Smooth muscle cell (in vitro differentiated cells): ENCODE measurements at regions not wholly inside any gene's neighbourhood (a gene's known extent, or its start where the extent isn't known, plus 50 kb on each side); places are given as distances from the start of the nearest gene placed in this dataset.
"Not testable (repeated sequence)": the region's sequence is repeated elsewhere in the genome, so short reads cannot be mapped to it uniquely, and the experiment has no call there.

ENCODE experiments used
- DNase-seq: peaks from one replicate; lab custom pipeline; 2025; ENCODE audit not compliant: unreplicated experiment; lab: John Stamatoyannopoulos, UW
- H2AFZ ChIP-seq: fragments of 200-600 bp; sonication (generic); 2 replicates; pipeline ENCODE4 v1.6.0; 2016; ENCODE audit warnings: antibody characterized with exemption, low read depth, mild to moderate bottlenecking
- H3F3A ChIP-seq: fragments of 200-600 bp; sonication (generic); 2 replicates; pipeline ENCODE4 v1.6.0; 2017; ENCODE audit warnings: antibody characterized with exemption, low read depth
- H3K27ac ChIP-seq: fragments of 200-600 bp; sonication (generic); 2 replicates; pipeline ENCODE4 v1.5.1; 2016; ENCODE audit warnings: low read depth, mild to moderate bottlenecking
- H3K27me3 ChIP-seq: fragments of 200-600 bp; sonication (generic); 2 replicates; pipeline ENCODE4 v1.6.1; 2016; ENCODE audit warnings: low read depth, mild to moderate bottlenecking
- H3K36me3 ChIP-seq: fragments of 200-600 bp; sonication (generic); 2 replicates; pipeline ENCODE4 v1.5.1; 2016; ENCODE audit warnings: low read depth
- H3K4me1 ChIP-seq: fragments of 200-600 bp; sonication (generic); 2 replicates; pipeline ENCODE4 v1.5.1; 2016; ENCODE audit warnings: low read depth
- H3K4me2 ChIP-seq: fragments of 200-600 bp; sonication (generic); 2 replicates; pipeline ENCODE4 v1.6.0; 2016; ENCODE audit warnings: mild to moderate bottlenecking
- H3K4me3 ChIP-seq: fragments of 200-600 bp; sonication (generic); 2 replicates; pipeline ENCODE4 v1.5.1; 2016; ENCODE audit warnings: mild to moderate bottlenecking
- H3K79me2 ChIP-seq: fragments of 200-600 bp; sonication (generic); 2 replicates; pipeline ENCODE4 v1.6.0; 2016; ENCODE audit warnings: low read depth, mild to moderate bottlenecking
- H3K9ac ChIP-seq: fragments of 200-600 bp; sonication (generic); 2 replicates; pipeline ENCODE4 v1.6.0; 2016; ENCODE audit warnings: low read depth
- H3K9me3 ChIP-seq: fragments of 200-600 bp; sonication (generic); replicated peaks from 2 replicates; pipeline ENCODE4 v1.5.1; 2016; ENCODE audit warnings: low read depth
- H4K20me1 ChIP-seq: fragments of 200-600 bp; sonication (generic); 2 replicates; pipeline ENCODE4 v1.6.0; 2016; ENCODE audit warnings: low read depth
- WGBS: methylation state at CpG from one replicate; pipeline ENCODE4 v1.1.7; 2016; ENCODE audit warnings: low lambda C conversion rate; 5-methylcytosine and 5-hydroxymethylcytosine counted together
- TF ChIP-seq, protein P1 (sequence below): fragments of 200-600 bp; sonication (generic); IDR thresholded peaks from 2 replicates; pipeline ENCODE4 v1.5.1; 2017; ENCODE audit warnings: borderline replicate concordance, mild to moderate bottlenecking, antibody characterized with exemption; ENCODE audit not compliant: insufficient read depth, poor library complexity, severe bottlenecking

DNA sequence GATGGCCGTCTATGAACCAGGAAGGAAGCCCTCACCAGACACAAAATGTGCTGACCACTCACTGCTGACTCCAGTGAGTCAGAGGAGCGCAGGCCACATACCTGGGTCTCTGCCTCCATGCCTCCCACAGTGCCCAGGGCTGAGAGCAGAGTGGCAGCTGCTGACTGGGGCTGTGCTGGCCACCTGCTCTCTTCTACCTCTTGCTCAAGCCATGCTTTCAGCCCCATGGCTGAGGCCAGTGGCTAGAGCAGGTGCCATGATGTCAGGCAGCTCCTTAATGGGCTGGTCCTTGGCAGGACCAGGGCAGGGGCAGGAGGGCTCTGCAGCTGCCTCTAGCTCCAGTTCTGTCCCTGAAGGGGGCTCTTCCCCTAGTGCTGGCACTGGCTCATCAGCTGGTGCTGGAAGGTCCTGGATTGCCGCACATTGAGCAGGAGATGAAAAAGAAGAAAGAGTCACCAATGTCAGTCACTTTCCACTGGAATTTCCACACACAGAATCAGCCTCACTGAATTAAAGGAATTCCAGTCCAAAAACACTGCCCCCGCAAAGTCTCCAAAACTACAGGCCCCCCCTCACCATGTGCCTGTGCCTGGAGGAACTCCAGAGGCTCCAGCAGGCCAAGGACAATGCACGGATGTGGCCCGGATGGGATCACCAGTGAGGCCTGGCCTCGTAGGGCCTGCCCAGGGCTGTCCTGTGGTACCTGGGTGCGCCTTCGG, 86.4 kb downstream of the GGTLC2 start:
- no peak overlapping the region for H3K4me2 ChIP-seq
- H3K27ac ChIP-seq, result no peak overlapping the region
- no peaks in the 10 kb centered on the region for H3F3A ChIP-seq
- H2AFZ ChIP-seq, result no peak overlapping the region
- DNase-seq, result no peak
- H3K79me2 ChIP-seq, result no peaks in the 10 kb centered on the region
- no peaks in the 10 kb centered on the region for H4K20me1 ChIP-seq
- peaks cover 38% of the 10 kb centered on the region for H3K27me3 ChIP-seq
- H3K9ac ChIP-seq, result no peak overlapping the region
- H3K4me3 ChIP-seq, result no peak overlapping the region
- no peaks in the 10 kb centered on the region for H3K4me1 ChIP-seq
- H3K36me3 ChIP-seq, result no peaks in the 10 kb centered on the region
- 86% methylated on average over 9 of the region's 9 CpGs for WGBS
- H3K9me3 ChIP-seq, result no peaks in the 10 kb centered on the region
- TF ChIP-seq, protein P1, sequence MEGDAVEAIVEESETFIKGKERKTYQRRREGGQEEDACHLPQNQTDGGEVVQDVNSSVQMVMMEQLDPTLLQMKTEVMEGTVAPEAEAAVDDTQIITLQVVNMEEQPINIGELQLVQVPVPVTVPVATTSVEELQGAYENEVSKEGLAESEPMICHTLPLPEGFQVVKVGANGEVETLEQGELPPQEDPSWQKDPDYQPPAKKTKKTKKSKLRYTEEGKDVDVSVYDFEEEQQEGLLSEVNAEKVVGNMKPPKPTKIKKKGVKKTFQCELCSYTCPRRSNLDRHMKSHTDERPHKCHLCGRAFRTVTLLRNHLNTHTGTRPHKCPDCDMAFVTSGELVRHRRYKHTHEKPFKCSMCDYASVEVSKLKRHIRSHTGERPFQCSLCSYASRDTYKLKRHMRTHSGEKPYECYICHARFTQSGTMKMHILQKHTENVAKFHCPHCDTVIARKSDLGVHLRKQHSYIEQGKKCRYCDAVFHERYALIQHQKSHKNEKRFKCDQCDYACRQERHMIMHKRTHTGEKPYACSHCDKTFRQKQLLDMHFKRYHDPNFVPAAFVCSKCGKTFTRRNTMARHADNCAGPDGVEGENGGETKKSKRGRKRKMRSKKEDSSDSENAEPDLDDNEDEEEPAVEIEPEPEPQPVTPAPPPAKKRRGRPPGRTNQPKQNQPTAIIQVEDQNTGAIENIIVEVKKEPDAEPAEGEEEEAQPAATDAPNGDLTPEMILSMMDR, result no peak

DNA sequence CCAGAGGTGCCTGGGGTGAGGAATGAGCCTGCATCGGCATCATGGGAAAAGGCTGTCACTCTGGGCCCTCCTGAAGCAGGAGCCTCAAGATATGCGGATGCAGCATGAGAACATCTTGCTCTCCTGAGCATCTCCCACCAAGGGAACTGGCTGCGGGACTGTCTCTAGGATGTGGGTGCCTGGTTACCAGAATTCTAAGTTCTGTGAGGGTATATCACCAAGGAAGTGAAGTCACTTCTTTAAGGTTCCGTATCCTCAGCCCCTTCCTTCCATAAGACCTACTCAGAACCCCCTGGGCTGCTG, 86.9 kb downstream of the GGTLC2 start:
- no peaks in the 10 kb centered on the region for H3F3A ChIP-seq
- H3K27me3 ChIP-seq, result peaks cover 38% of the 10 kb centered on the region
- no peak overlapping the region for H3K9ac ChIP-seq
- DNase-seq, result no peak
- no peak overlapping the region for H3K27ac ChIP-seq
- no peak overlapping the region for H3K4me2 ChIP-seq
- no peaks in the 10 kb centered on the region for H3K4me1 ChIP-seq
- H3K36me3 ChIP-seq, result no peaks in the 10 kb centered on the region
- no peaks in the 10 kb centered on the region for H3K79me2 ChIP-seq
- TF ChIP-seq, protein P1, result no peak
- no peak overlapping the region for H3K4me3 ChIP-seq
- H2AFZ ChIP-seq, result no peak overlapping the region
- WGBS, result 79% methylated on average over 4 of the region's 4 CpGs
- H4K20me1 ChIP-seq, result no peaks in the 10 kb centered on the region
- H3K9me3 ChIP-seq, result no peaks in the 10 kb centered on the region

DNA sequence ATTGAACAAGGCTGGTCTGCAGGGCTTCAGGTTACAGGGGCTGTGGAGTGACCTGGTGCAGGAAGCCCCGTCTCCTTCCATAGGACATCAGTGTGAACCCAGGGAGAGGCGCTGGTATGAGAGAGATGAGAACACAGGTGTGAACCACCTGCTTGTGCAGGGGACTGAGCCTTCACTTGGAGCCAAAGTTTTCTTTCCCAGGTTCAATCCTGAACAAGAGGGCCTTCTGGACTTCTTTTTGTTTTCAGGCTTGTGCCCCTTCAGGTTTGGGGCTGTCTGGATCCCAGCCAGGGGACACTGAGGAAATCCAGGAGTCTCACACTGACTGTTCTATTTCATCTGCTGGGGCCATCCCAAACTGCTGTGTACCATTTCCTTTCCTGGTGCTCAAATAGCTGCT, 88.6 kb downstream of the GGTLC2 start:
- WGBS, result 62% methylated on average over 2 of the region's 2 CpGs
- H3K4me2 ChIP-seq, DNase-seq, H3K79me2 ChIP-seq, H3K9me3 ChIP-seq, H4K20me1 ChIP-seq, H2AFZ ChIP-seq, H3K27ac ChIP-seq, H3F3A ChIP-seq, H3K9ac ChIP-seq, H3K4me1 ChIP-seq, H3K4me3 ChIP-seq, H3K36me3 ChIP-seq: not testable (repeated sequence)
- H3K27me3 ChIP-seq, result peaks cover 54% of the 10 kb centered on the region

DNA sequence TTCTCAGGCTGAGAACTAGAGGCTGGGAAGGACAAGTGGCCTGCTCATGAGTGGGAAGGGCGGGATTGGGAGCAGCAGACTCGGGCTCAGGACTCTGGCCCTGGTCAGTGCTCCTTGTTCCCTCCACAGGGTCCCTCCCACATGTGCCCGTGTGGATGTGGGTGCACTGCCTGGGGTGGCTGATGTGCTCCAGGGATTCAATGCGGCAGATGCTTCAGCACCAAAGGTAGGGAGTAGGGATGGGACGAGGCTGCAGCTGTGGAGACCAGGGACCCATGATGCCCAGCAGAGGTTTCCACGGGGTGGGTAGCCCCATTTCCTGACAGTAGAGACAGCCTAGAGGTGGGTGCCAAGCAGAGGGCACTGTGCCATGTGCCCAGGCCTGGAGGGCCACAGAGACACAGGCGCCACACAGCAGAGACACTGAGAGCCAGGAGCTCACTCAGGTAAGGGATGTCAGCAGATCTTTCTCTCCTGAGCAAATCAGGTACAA, 89.5 kb downstream of the GGTLC2 start:
- no peak for DNase-seq
- WGBS, result 78% methylated on average over 7 of the region's 7 CpGs

DNA sequence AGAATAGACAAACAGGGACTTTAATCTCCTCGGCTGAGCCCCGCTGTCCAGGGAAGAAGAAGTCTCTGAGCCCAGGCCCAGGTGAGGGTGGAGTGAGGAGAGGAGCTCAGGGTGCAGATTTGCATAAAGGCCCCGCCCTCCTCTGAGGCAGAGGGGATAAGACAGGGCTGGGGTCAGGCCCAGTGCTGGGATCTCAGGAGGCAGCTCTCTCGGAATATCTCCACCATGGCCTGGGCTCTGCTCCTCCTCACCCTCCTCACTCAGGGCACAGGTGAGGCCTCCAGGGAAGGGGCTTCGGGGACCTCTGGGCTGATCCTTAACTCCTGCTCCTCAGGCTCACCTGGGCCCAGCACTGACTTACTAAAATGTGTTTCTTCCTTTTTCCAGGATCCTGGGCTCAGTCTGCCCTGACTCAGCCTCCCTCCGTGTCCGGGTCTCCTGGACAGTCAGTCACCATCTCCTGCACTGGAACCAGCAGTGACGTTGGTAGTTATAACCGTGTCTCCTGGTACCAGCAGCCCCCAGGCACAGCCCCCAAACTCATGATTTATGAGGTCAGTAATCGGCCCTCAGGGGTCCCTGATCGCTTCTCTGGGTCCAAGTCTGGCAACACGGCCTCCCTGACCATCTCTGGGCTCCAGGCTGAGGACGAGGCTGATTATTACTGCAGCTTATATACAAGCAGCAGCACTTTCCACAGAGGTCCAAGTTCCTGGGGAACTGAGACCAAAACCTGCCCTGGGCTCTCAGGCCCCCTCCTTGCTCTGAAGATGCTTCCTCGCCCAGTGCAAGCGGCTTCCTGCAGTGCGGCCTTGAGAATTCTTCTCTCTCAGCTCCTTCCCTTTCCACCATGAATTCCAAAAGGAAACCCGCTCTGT, 90.2 kb downstream of the GGTLC2 start:
- 76% methylated on average over 17 of the region's 17 CpGs for WGBS
- not testable (repeated sequence) for H3K9me3 ChIP-seq, H3F3A ChIP-seq, H3K79me2 ChIP-seq, H3K4me3 ChIP-seq, DNase-seq, H3K36me3 ChIP-seq, H2AFZ ChIP-seq, H3K4me1 ChIP-seq, H3K4me2 ChIP-seq, H3K27ac ChIP-seq, H4K20me1 ChIP-seq, H3K9ac ChIP-seq
- H3K27me3 ChIP-seq, result peaks cover 46% of the 10 kb centered on the region

More for the DNA sequence above, 89.5 kb downstream of the GGTLC2 start:
- Histone ChIP-seq H3K36me3 (no peaks in the 10 kb centered on the region), H2AFZ (no peak overlapping the region), H3K4me3 (no peak overlapping the region), H3K27me3 (peaks cover 53% of the 10 kb centered on the region), H3K9me3 (no peaks in the 10 kb centered on the region), H3K27ac (no peak overlapping the region), H3K4me2 (no peak overlapping the region), H3K4me1 (no peaks in the 10 kb centered on the region), H3F3A (no peaks in the 10 kb centered on the region), H3K79me2 (no peaks in the 10 kb centered on the region), H3K9ac (no peak overlapping the region), H4K20me1 (no peaks in the 10 kb centered on the region)
- TF ChIP-seq, protein P1, result no peak

DNA sequence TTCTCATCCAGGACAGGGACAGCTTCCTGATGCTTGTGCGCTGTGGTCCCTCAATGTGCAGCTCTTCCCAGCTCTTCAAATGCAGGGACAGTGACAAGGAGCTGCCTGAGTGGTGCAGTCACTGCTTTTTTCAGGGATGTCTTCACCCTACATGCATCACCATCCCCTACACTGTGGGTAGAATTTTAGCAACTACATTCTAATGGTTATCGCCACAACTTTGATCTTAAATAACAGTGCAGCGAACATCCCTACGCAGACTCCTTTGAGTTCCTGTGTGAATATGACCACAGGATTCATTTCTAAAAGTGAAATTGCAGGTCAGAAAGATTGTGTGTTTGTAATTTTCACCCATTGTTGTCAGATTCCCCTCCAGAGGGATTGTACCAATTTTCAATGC, 90.9 kb downstream of the GGTLC2 start:
- H2AFZ ChIP-seq, DNase-seq, H3K79me2 ChIP-seq, H4K20me1 ChIP-seq, H3F3A ChIP-seq, H3K9ac ChIP-seq, H3K4me2 ChIP-seq, H3K4me1 ChIP-seq, H3K36me3 ChIP-seq, H3K27ac ChIP-seq, H3K9me3 ChIP-seq, H3K4me3 ChIP-seq: not testable (repeated sequence)
- peaks cover 46% of the 10 kb centered on the region for H3K27me3 ChIP-seq
- WGBS, result 93% methylated on average over 4 of the region's 4 CpGs
